Endothelial cell of umbilical vein (primary cell): ENCODE measurements at regions not wholly inside any gene's neighbourhood (a gene's known extent, or its start where the extent isn't known, plus 50 kb on each side); places are given as distances from the start of the nearest gene placed in this dataset.
A peak's percentile ranks its signal among the peaks of the same experiment; 100 is the strongest.

Experiments
- BruUV-seq: library from RNA; stranded (reverse); fragments of 400-500 nt; replicated peaks from 2 replicates; lab custom pipeline; 2021; lab: Mats Ljungman, UMichigan
- CTCF ChIA-PET: fragments of 300-600, 350-600 bp; sonication (Branson Sonifier 250); formaldehyde crosslinking; loops from one replicate; lab custom pipeline; 2021; ENCODE audit warnings: antibody characterized with exemption, inconsistent platforms; lab: Charles Lee
- POLR2A ChIA-PET: fragments of 300-600, 350-600 bp; sonication (Branson Sonifier 250); formaldehyde crosslinking; loops from one replicate; lab custom pipeline; 2021; ENCODE audit warnings: antibody characterized with exemption, inconsistent platforms; lab: Charles Lee
- DNase-seq: peaks from one replicate; pipeline ENCODE4 v3.0.0-alpha.2; 2011; ENCODE audit warnings: low read depth, low spot score
- FAIRE-seq: peaks from 2 replicates; lab custom pipeline; 2011; peaks lifted over from hg19 to GRCh38; lab: Jason Lieb, UNC
- H2AFZ ChIP-seq: 2 replicates; pipeline ENCODE4 v1.6.0; 2012; ENCODE audit warnings: low read depth, low read length, control low read depth, inconsistent platforms
- H3K27ac ChIP-seq: 2 replicates; pipeline ENCODE4 v1.5.1; 2011; ENCODE audit warnings: low read depth, mild to moderate bottlenecking, control low read depth, low read length, moderate library complexity; ENCODE audit not compliant: insufficient read depth
- H3K27me3 ChIP-seq, 2 experiments: 2 replicates each; pipeline versions ENCODE4 v1.6.0 to v1.6.1; 2011; ENCODE audit warnings: low read length in 2 of 2, mixed read lengths in 1 of 2; ENCODE audit not compliant: control insufficient read depth in 2 of 2, insufficient read depth in 2 of 2
- H3K36me3 ChIP-seq, 2 experiments: 2 replicates in 1 of 2; 3 replicates in 1 of 2; pipeline ENCODE4 v1.5.1; 2011; ENCODE audit warnings: low read length in 2 of 2, mild to moderate bottlenecking in 1 of 2, moderate library complexity in 1 of 2; ENCODE audit not compliant: control insufficient read depth in 2 of 2, insufficient read depth in 2 of 2; ENCODE audit errors: extremely low read depth in 1 of 2
- H3K4me1 ChIP-seq: 3 replicates; pipeline ENCODE4 v1.5.1; 2011; ENCODE audit warnings: mild to moderate bottlenecking, low read length; ENCODE audit not compliant: control insufficient read depth, insufficient read depth; ENCODE audit errors: extremely low read depth
- H3K4me2 ChIP-seq: 2 replicates; pipeline ENCODE4 v1.6.1; 2011; ENCODE audit warnings: low read length, control low read depth, mixed read lengths; ENCODE audit not compliant: insufficient read depth
- H3K4me3 ChIP-seq, 3 experiments: fragments of 200-600 bp in 1 of 3; sonication (generic), shearing (Covaris generic) in 1 of 3; replicated peaks in 1 of 3; 2 replicates each; pipeline ENCODE4 v1.5.1; 2011 to 2016; ENCODE audit warnings: control low read depth in 3 of 3, low read length in 3 of 3, mild to moderate bottlenecking in 2 of 3, inconsistent platforms in 1 of 3, low read depth in 1 of 3, moderate library complexity in 1 of 3; ENCODE audit not compliant: insufficient read depth in 1 of 3
- H3K79me2 ChIP-seq: 2 replicates; pipeline ENCODE4 v1.6.0; 2012; ENCODE audit warnings: low read length, inconsistent platforms; ENCODE audit not compliant: control insufficient read depth, insufficient read depth
- H3K9ac ChIP-seq: replicated peaks from 2 replicates; pipeline ENCODE3; 2011; ENCODE audit warnings: low read length, control low read depth; ENCODE audit not compliant: insufficient read depth; ENCODE audit errors: extremely low read depth
- H3K9me1 ChIP-seq: replicated peaks from 3 replicates; pipeline ENCODE4 v1.6.0; 2011; ENCODE audit warnings: mild to moderate bottlenecking, low read length; ENCODE audit not compliant: control insufficient read depth, insufficient read depth; ENCODE audit errors: extremely low read depth
- H3K9me3 ChIP-seq: replicated peaks from 2 replicates; pipeline ENCODE4 v1.5.1; 2012; ENCODE audit warnings: low read length, inconsistent platforms; ENCODE audit not compliant: control insufficient read depth, insufficient read depth
- H4K20me1 ChIP-seq: replicated peaks from 2 replicates; pipeline ENCODE3; 2011; ENCODE audit warnings: mild to moderate bottlenecking, low read length; ENCODE audit not compliant: control insufficient read depth, insufficient read depth; ENCODE audit errors: extremely low read depth
- CTCF ChIP-seq, 2 donors: IDR thresholded peaks; 1 replicate in 1 of 2; 2 replicates in 1 of 2; pipeline ENCODE4 v1.5.1; 2011; ENCODE audit warnings: low read length in 2 of 2, mild to moderate bottlenecking in 2 of 2, moderate library complexity in 2 of 2, control low read depth in 1 of 2, inconsistent platforms in 1 of 2, low read depth in 1 of 2; ENCODE audit not compliant: insufficient read depth in 1 of 2; ENCODE audit errors: extremely low read depth in 1 of 2
- EZH2 ChIP-seq: IDR thresholded peaks from 2 replicates; pipeline ENCODE4 v1.6.1; 2012; ENCODE audit warnings: borderline replicate concordance, low read depth, mild to moderate bottlenecking, moderate library complexity, low read length, inconsistent platforms; ENCODE audit not compliant: severe bottlenecking
- FOS ChIP-seq: IDR thresholded peaks from 2 replicates; pipeline ENCODE4 v1.6.1; 2011; ENCODE audit warnings: mild to moderate bottlenecking, low read length, moderate library complexity, borderline replicate concordance; ENCODE audit not compliant: insufficient read depth
- GATA2 ChIP-seq: IDR thresholded peaks from 2 replicates; pipeline ENCODE4 v1.7.0; 2011; ENCODE audit warnings: low read depth, mild to moderate bottlenecking, moderate library complexity, mixed read lengths, low read length; ENCODE audit not compliant: insufficient read length, insufficient read depth
- JUN ChIP-seq: IDR thresholded peaks from 2 replicates; pipeline ENCODE4 v1.6.1; 2011; ENCODE audit warnings: borderline replicate concordance, low read depth; ENCODE audit not compliant: insufficient read length, insufficient read depth
- MYC ChIP-seq: IDR thresholded peaks from one replicate; pipeline ENCODE4 v1.6.1; 2011; ENCODE audit warnings: mild to moderate bottlenecking, low read depth, low read length
- POLR2A ChIP-seq: IDR thresholded peaks from 2 replicates; pipeline ENCODE4 v1.6.1; 2012; ENCODE audit warnings: low read depth, mild to moderate bottlenecking, control low read depth, low read length
- POLR2AphosphoS5 ChIP-seq: IDR thresholded peaks from 2 replicates; pipeline ENCODE4 v1.6.1; 2012; ENCODE audit warnings: low read depth, mild to moderate bottlenecking, control low read depth, low read length, moderate library complexity; ENCODE audit not compliant: insufficient read depth
- dilution Hi-C: fragments of 300-500 bp; cut with MboI; formaldehyde crosslinking; loops from one replicate; pipeline ENCODE4 v1.15.0; 2019; ENCODE audit warnings: low sequenced_read_pairs; ENCODE audit not compliant: extremely low pct_ligation_motif_present
- intact Hi-C: fragments of 100-400 bp; cut with micrococcal nuclease; formaldehyde crosslinking; loops from one replicate; pipeline ENCODE4 v1.10.0; 2022
- TF ChIP-seq, protein P1 (sequence below): IDR thresholded peaks from 2 replicates; pipeline ENCODE4 v1.6.1; 2011; ENCODE audit not compliant: insufficient read depth, insufficient read length

DNA sequence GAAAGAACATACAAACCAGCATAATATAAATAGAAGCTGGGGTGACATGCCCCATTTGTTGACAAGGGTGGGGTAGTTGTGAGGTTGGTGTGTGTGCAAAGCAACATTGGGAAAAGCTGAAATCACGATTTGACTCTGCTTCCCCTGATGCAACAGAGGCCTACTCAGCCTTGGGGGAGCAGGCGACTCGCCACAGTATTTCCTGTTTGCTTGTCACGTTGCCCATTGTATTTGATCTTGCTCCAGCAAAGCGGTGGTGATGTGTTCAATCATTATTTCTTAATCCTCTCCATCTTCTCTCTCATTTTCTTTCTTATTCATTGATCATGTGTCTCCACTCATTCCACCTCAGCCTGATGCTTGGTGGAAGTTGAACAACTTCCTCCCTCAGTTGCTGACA is 165.8 kb upstream of the CITED2 start:
- Histone ChIP-seq H3K4me1 (peaks cover 29% of the 10 kb centered on the region), H3K9ac (no peak overlapping the region)

More for the DNA sequence above, 165.8 kb upstream of the CITED2 start:
- Histone ChIP-seq H3K27ac (peak overlapping the region; percentile 24), H3K9me3 (no peaks in the 10 kb centered on the region), H3K27me3 (no peaks in the 10 kb centered on the region), H2AFZ (peak overlapping the region; percentile 46), H3K4me3 (no peak overlapping the region), H3K4me2 (no peak overlapping the region), H3K36me3 (no peaks in the 10 kb centered on the region), H3K79me2 (no peaks in the 10 kb centered on the region), H3K9me1 (no peaks in the 10 kb centered on the region), H4K20me1 (no peaks in the 10 kb centered on the region)
- DNase-seq: peak; percentile 32
- dilution Hi-C loops (no loop called here), intact Hi-C loops (no loop called here)
- ChIA-PET POLR2A (no interaction called here), CTCF (interaction anchor here (0.5 to 1.0 kb wide), 2 partner anchors 10 to 13 kb away, joined by 3 read pairs; no protein-coding TSS in a partner anchor)
- TF ChIP-seq POLR2A (no peak), CTCF (IDR thresholded peaks at IDR 0.05; ENCODE audit: extremely low read depth in 1 of 2, insufficient read depth in 1 of 2, low read depth in 1 of 2, low read length in 2 of 2) (no peak), GATA2 (no peak), JUN (no peak), EZH2 (no peak), POLR2AphosphoS5 (no peak), MYC (no peak), FOS (no peak)
- TF ChIP-seq, protein P1, sequence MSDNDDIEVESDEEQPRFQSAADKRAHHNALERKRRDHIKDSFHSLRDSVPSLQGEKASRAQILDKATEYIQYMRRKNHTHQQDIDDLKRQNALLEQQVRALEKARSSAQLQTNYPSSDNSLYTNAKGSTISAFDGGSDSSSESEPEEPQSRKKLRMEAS: no peak
- BruUV-seq: no TSS peak
- no peak for FAIRE-seq
